ENCODE measurements at regions not wholly inside any gene's neighbourhood (a gene's known extent, or its start where the extent isn't known, plus 50 kb on each side); places are given as distances from the start of the nearest gene placed in this dataset.

DNA sequence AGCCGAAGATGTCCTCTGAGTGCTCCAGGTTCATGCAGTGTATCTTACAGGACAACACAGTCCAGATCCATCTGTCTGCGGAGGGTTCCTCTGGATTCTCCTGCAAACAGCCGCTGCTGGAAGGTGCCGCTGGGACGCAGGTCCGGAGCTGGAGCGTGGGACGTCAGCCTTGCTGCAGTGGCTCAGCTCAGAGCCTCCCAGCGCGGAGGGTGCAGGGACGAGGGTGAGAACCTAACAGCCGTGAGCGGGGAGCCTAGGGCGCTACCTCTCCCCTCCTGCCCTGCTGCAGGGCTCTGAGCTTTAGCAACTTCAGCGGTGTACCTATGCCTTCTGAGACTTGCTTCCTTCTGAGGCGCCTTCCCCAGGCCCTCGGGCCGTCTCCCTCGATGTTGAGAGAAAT lies 137.6 kb upstream of the TMEM72 start:
- H3K36me3 Mint-ChIP-seq = no peaks in the 10 kb centered on the region
- H3K27me3 Mint-ChIP-seq = peaks cover 3% of the 10 kb centered on the region
- H3K27ac Mint-ChIP-seq = no peak overlapping the region
- no peaks in the 10 kb centered on the region for H3K9me3 Mint-ChIP-seq
- H3K4me1 Mint-ChIP-seq = no peaks in the 10 kb centered on the region
- H3K4me3 Mint-ChIP-seq = no peak overlapping the region

- Mint-ChIP-seq H3K4me3 (no peak overlapping the region), H3K4me1 (no peaks in the 10 kb centered on the region), H3K36me3 (no peaks in the 10 kb centered on the region), H3K9me3 (no peaks in the 10 kb centered on the region), H3K27ac (no peak overlapping the region), H3K27me3 (peaks cover 3% of the 10 kb centered on the region)
These were observed 136.3 kb upstream of the TMEM72 start for GRCh38 chr10:44774676-44775401.

- no peak overlapping the region for H3K4me3 Mint-ChIP-seq
- no peaks in the 10 kb centered on the region for H3K4me1 Mint-ChIP-seq
- no peak overlapping the region for H3K27ac Mint-ChIP-seq
- H3K36me3 Mint-ChIP-seq = no peaks in the 10 kb centered on the region
- no peaks in the 10 kb centered on the region for H3K9me3 Mint-ChIP-seq
- peaks cover 7% of the 10 kb centered on the region for H3K27me3 Mint-ChIP-seq
These were observed 135.8 kb upstream of the TMEM72 start for GRCh38 chr10:44775402-44775741.

GRCh38 chr10:44776181-44776580 lies 135.0 kb upstream of the TMEM72 start:
- Mint-ChIP-seq H3K4me1 (no peaks in the 10 kb centered on the region), H3K27ac (no peak overlapping the region), H3K27me3 (peaks cover 7% of the 10 kb centered on the region), H3K9me3 (no peaks in the 10 kb centered on the region), H3K36me3 (no peaks in the 10 kb centered on the region), H3K4me3 (no peak overlapping the region)

GRCh38 chr10:44779511-44779910 lies 131.6 kb upstream of the TMEM72 start:
- Mint-ChIP-seq H3K9me3 (no peaks in the 10 kb centered on the region), H3K36me3 (no peaks in the 10 kb centered on the region), H3K4me1 (no peaks in the 10 kb centered on the region), H3K27ac (no peak overlapping the region), H3K27me3 (peaks cover 11% of the 10 kb centered on the region), H3K4me3 (no peak overlapping the region)

DNA sequence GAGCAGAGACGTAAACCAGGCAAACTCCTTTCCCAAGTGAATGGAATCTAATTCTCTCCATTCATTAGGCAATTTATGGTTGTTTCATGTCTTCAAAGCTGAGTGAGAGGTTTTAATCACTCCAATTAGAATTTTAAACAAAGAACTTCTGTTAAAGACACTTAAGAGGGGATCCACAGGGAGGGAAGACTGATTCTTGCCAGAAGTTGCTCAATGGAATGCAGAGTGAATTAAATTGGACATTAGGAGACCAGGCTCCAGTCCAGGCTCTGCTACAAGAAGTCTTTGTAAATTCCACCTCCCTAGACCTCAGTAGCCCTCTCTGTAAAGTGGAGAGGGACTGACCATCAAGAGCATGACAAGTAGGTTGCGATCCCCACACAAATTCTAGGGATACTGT lies 130.7 kb upstream of the TMEM72 start:
- no peak overlapping the region for H3K4me3 Mint-ChIP-seq
- no peaks in the 10 kb centered on the region for H3K4me1 Mint-ChIP-seq
- peaks cover 11% of the 10 kb centered on the region for H3K27me3 Mint-ChIP-seq
- no peak overlapping the region for H3K27ac Mint-ChIP-seq
- no peaks in the 10 kb centered on the region for H3K36me3 Mint-ChIP-seq
- H3K9me3 Mint-ChIP-seq = no peaks in the 10 kb centered on the region

- H3K27me3 Mint-ChIP-seq = peaks cover 11% of the 10 kb centered on the region
- no peaks in the 10 kb centered on the region for H3K4me1 Mint-ChIP-seq
- no peak overlapping the region for H3K4me3 Mint-ChIP-seq
- H3K9me3 Mint-ChIP-seq = no peaks in the 10 kb centered on the region
- H3K36me3 Mint-ChIP-seq = no peaks in the 10 kb centered on the region
- H3K27ac Mint-ChIP-seq = no peak overlapping the region
These were observed 130.0 kb upstream of the TMEM72 start for GRCh38 chr10:44781131-44781530.

GRCh38 chr10:44786286-44786850 lies 124.8 kb upstream of the TMEM72 start:
- no peak overlapping the region for H3K27ac Mint-ChIP-seq
- no peaks in the 10 kb centered on the region for H3K4me1 Mint-ChIP-seq
- H3K27me3 Mint-ChIP-seq = peaks cover 11% of the 10 kb centered on the region
- H3K36me3 Mint-ChIP-seq = no peaks in the 10 kb centered on the region
- no peaks in the 10 kb centered on the region for H3K9me3 Mint-ChIP-seq
- H3K4me3 Mint-ChIP-seq = no peak overlapping the region

DNA sequence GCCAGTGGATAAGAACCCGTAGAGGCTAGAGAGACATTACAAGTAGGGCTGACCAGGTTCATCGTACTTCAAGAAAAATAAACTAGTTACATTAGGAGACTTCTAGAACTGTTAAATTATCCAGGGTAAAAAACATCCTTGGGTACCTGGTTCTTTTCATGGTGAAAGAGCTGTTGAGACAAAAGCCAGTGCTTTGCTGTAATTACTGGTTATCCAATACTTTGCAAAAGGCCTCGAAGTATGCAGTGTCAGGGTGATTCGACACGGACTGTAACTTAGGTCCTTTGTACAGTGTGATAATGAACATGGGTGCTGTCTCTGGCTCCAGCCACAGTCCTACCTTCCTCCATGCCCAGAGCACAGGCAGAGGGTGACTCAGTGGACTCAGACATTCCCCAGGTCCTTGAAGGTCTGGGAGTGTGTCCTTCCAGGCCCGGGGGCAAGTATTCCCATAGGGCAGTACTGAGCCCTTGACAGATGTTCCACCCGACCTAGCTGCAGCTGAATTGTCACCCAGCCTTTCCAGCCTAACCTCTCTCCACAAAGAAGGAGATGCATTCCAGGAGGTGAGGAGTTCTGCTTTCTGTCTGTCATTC lies 123.6 kb upstream of the TMEM72 start:
- Mint-ChIP-seq H3K4me3 (no peak overlapping the region), H3K36me3 (no peaks in the 10 kb centered on the region), H3K4me1 (no peaks in the 10 kb centered on the region), H3K9me3 (no peaks in the 10 kb centered on the region), H3K27ac (no peak overlapping the region), H3K27me3 (peaks cover 9% of the 10 kb centered on the region)

- Mint-ChIP-seq H3K36me3 (no peaks in the 10 kb centered on the region), H3K4me3 (no peak overlapping the region), H3K9me3 (no peaks in the 10 kb centered on the region), H3K27me3 (peaks cover 9% of the 10 kb centered on the region), H3K27ac (no peak overlapping the region), H3K4me1 (no peaks in the 10 kb centered on the region)
These were observed 122.7 kb upstream of the TMEM72 start for GRCh38 chr10:44788147-44789129.

DNA sequence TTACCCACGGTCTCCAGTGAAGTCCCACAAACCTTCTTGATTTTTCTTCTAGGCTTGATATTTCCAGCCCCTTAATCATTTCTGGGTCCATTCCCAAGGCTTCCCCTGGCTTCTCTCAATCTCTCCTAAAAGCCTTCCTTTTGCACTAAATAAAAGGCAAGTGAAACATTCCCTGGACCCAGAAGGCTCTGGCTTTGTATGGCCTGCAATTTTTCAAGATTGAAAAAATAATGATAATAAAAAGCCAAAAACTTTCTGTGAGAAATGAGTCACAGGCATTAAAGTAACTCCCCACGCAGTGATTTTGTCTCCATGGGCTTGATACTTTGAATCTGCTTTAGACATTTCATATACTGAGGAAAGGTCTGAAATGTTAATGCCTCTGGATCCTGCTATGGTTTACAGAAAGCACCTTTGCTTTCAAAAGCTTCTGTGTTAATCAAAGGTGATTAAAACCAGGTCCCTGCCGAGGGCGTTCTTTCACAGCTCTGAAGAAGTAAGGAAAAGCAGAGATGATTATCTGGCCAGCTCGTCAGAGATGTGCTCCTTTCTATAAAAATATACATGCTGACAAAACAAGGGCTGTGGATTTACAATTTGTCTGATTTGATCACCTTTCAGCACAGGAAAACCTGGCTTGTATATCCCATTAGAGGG lies 118.9 kb upstream of the TMEM72 start:
- Mint-ChIP-seq H3K27me3 (peaks cover 11% of the 10 kb centered on the region), H3K27ac (no peak overlapping the region), H3K9me3 (no peaks in the 10 kb centered on the region), H3K36me3 (no peaks in the 10 kb centered on the region), H3K4me3 (no peak overlapping the region), H3K4me1 (no peaks in the 10 kb centered on the region)

DNA sequence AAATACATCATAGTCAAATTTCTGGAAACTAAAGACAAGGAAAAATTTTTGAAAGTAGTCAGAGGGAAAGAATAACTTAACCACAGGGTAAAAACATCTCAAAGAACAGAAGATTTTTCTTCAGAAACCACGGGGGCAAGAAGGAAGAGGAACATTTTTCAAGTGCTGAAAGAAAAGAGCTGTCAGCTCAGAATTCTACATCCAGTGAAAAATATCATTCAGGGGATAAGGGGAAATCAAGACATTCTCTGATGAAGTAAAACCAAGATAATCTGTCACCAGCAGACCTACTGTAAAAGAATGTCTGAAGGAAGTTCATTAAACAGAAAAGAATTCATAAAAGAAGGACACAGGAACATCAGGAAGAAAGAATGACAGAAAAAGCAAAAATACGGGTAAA lies 111.2 kb upstream of the TMEM72 start:
- no peaks in the 10 kb centered on the region for H3K4me1 Mint-ChIP-seq
- H3K36me3 Mint-ChIP-seq = no peaks in the 10 kb centered on the region
- no peaks in the 10 kb centered on the region for H3K9me3 Mint-ChIP-seq
- no peak overlapping the region for H3K27ac Mint-ChIP-seq
- H3K27me3 Mint-ChIP-seq = peaks cover 11% of the 10 kb centered on the region
- no peak overlapping the region for H3K4me3 Mint-ChIP-seq

GRCh38 chr10:44801383-44802327 lies 109.5 kb upstream of the TMEM72 start:
- Mint-ChIP-seq H3K9me3 (no peaks in the 10 kb centered on the region), H3K4me3 (no peak overlapping the region), H3K27ac (no peak overlapping the region), H3K27me3 (peaks cover 9% of the 10 kb centered on the region), H3K36me3 (no peaks in the 10 kb centered on the region), H3K4me1 (no peaks in the 10 kb centered on the region)

DNA sequence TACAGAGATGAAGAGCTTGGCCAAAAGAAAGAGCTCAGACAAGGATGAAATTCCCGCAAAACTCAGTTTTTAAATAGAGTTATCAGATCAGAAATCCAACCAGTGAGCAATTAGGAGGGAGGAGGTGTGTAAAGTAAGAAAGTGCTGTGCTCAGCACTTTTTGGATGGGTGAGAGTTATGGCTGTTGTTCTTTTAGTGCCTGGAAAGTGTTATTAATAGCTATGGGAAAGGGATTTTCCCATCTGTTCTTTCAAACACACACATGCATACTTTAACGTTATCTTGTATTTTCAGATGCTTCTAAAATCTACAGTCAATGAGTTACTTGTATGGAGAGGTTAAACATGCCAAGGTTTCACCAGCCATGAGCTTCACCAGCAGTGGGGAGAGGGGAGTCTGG lies 107.3 kb upstream of the TMEM72 start:
- H3K27ac Mint-ChIP-seq = no peak overlapping the region
- peaks cover 5% of the 10 kb centered on the region for H3K27me3 Mint-ChIP-seq
- H3K4me3 Mint-ChIP-seq = no peak overlapping the region
- H3K36me3 Mint-ChIP-seq = no peaks in the 10 kb centered on the region
- H3K4me1 Mint-ChIP-seq = no peaks in the 10 kb centered on the region
- H3K9me3 Mint-ChIP-seq = peaks cover 4% of the 10 kb centered on the region
